Large intestine (tissue), 3 donors: ENCODE measurements at regions not wholly inside any gene's neighbourhood (a gene's known extent, or its start where the extent isn't known, plus 50 kb on each side); places are given as distances from the start of the nearest gene placed in this dataset.
A peak's percentile ranks its signal among the peaks of the same experiment; 100 is the strongest.

ENCODE experiments used
- DNase-seq, 2 donors: peaks; one replicate each; pipeline versions ENCODE4 v3.0.0 to v3.0.0-alpha.2; 2013
- H3K27ac ChIP-seq: one replicate; pipeline ENCODE4 v1.5.1; 2013; ENCODE audit warnings: low read length
- H3K27me3 ChIP-seq: 2 replicates; pipeline ENCODE4 v1.6.1; 2013; ENCODE audit warnings: low read length; ENCODE audit not compliant: control insufficient read depth, insufficient read depth
- H3K36me3 ChIP-seq: 2 replicates; pipeline ENCODE4 v1.6.1; 2013; ENCODE audit warnings: low read length; ENCODE audit not compliant: control insufficient read depth, insufficient read depth
- H3K4me1 ChIP-seq: one replicate; pipeline ENCODE4 v1.6.1; 2013; ENCODE audit warnings: low read length; ENCODE audit not compliant: control insufficient read depth, insufficient read depth
- H3K4me3 ChIP-seq: one replicate; pipeline ENCODE4 v1.5.1; 2013; ENCODE audit warnings: low read length
- H3K9me3 ChIP-seq: one replicate; pipeline ENCODE4 v1.6.1; 2013; ENCODE audit warnings: mild to moderate bottlenecking, low read depth, low read length, moderate library complexity; ENCODE audit not compliant: control insufficient read depth
- WGBS: methylation state at CpG from one replicate; pipeline ENCODE4 v1.1.5; 2013; ENCODE audit warnings: low lambda C conversion rate; ENCODE audit not compliant: insufficient coverage; 5-methylcytosine and 5-hydroxymethylcytosine counted together

GRCh38 chr15:100703032-100703578 lies 100.7 kb downstream of the ASB7 start:
- H3K36me3 ChIP-seq, result no peaks in the 10 kb centered on the region
- no peak overlapping the region for H3K27ac ChIP-seq
- DNase-seq, result no peak
- no peak overlapping the region for H3K4me3 ChIP-seq
- no peaks in the 10 kb centered on the region for H3K27me3 ChIP-seq
- no peaks in the 10 kb centered on the region for H3K4me1 ChIP-seq
- WGBS, result no CpG with 5 or more reads among the region's 3 CpGs
- H3K9me3 ChIP-seq, result no peaks in the 10 kb centered on the region

GRCh38 chr15:100703671-100704070 lies 101.3 kb downstream of the ASB7 start:
- Histone ChIP-seq H3K36me3 (no peaks in the 10 kb centered on the region), H3K4me3 (no peak overlapping the region), H3K27ac (no peak overlapping the region), H3K27me3 (no peaks in the 10 kb centered on the region), H3K9me3 (no peaks in the 10 kb centered on the region), H3K4me1 (no peaks in the 10 kb centered on the region)
- no CpG with 5 or more reads among the region's 10 CpGs for WGBS
- DNase-seq, result no peak

- Histone ChIP-seq H3K4me3 (no peak overlapping the region), H3K4me1 (no peaks in the 10 kb centered on the region), H3K36me3 (no peaks in the 10 kb centered on the region), H3K27me3 (no peaks in the 10 kb centered on the region), H3K9me3 (no peaks in the 10 kb centered on the region), H3K27ac (no peak overlapping the region)
- WGBS, result 87% methylated on average over 3 of the region's 7 CpGs
- DNase-seq, result no peak
Measured at GRCh38 chr15:100704281-100705055, 102.1 kb downstream of the ASB7 start.

- 80% methylated on average over 1 of the region's 7 CpGs for WGBS
- no peak overlapping the region for H3K4me3 ChIP-seq
- no peak overlapping the region for H3K27ac ChIP-seq
- no peaks in the 10 kb centered on the region for H3K4me1 ChIP-seq
- H3K36me3 ChIP-seq, result no peaks in the 10 kb centered on the region
- no peak for DNase-seq
- no peaks in the 10 kb centered on the region for H3K27me3 ChIP-seq
- peaks cover under 1% of the 10 kb centered on the region for H3K9me3 ChIP-seq
Measured at GRCh38 chr15:100705065-100705464, 102.7 kb downstream of the ASB7 start.

GRCh38 chr15:100705841-100706240 lies 103.5 kb downstream of the ASB7 start:
- no peaks in the 10 kb centered on the region for H3K4me1 ChIP-seq
- DNase-seq, result no peak
- no peak overlapping the region for H3K4me3 ChIP-seq
- peaks cover 4% of the 10 kb centered on the region for H3K9me3 ChIP-seq
- no peaks in the 10 kb centered on the region for H3K36me3 ChIP-seq
- no peaks in the 10 kb centered on the region for H3K27me3 ChIP-seq
- no CpG with 5 or more reads among the region's 11 CpGs for WGBS
- no peak overlapping the region for H3K27ac ChIP-seq

GRCh38 chr15:100707229-100707628 lies 104.8 kb downstream of the ASB7 start:
- WGBS, result no CpG with 5 or more reads among the region's 4 CpGs
- Histone ChIP-seq H3K9me3 (peaks cover 4% of the 10 kb centered on the region), H3K36me3 (no peaks in the 10 kb centered on the region), H3K4me1 (peaks cover 2% of the 10 kb centered on the region), H3K27me3 (no peaks in the 10 kb centered on the region), H3K4me3 (no peak overlapping the region), H3K27ac (no peak overlapping the region)
- no peak for DNase-seq

- DNase-seq, result no peak
- Histone ChIP-seq H3K4me1 (peaks cover 13% of the 10 kb centered on the region), H3K4me3 (no peak overlapping the region), H3K27ac (no peak overlapping the region), H3K36me3 (no peaks in the 10 kb centered on the region), H3K9me3 (peaks cover 4% of the 10 kb centered on the region), H3K27me3 (no peaks in the 10 kb centered on the region)
- WGBS, result 80% methylated on average over 1 of the region's 3 CpGs
Measured at GRCh38 chr15:100708916-100709315, 106.5 kb downstream of the ASB7 start.

- Histone ChIP-seq H3K4me1 (peaks cover 15% of the 10 kb centered on the region), H3K4me3 (no peak overlapping the region), H3K9me3 (peaks cover 4% of the 10 kb centered on the region), H3K27me3 (no peaks in the 10 kb centered on the region), H3K36me3 (no peaks in the 10 kb centered on the region), H3K27ac (no peak overlapping the region)
- WGBS, result 70% methylated on average over 2 of the region's 2 CpGs
- no peak for DNase-seq
Measured at GRCh38 chr15:100710222-100710621, 107.8 kb downstream of the ASB7 start.

- Histone ChIP-seq H3K27me3 (no peaks in the 10 kb centered on the region), H3K36me3 (no peaks in the 10 kb centered on the region), H3K4me1 (peaks cover 22% of the 10 kb centered on the region), H3K9me3 (peaks cover 4% of the 10 kb centered on the region), H3K4me3 (no peak overlapping the region), H3K27ac (no peak overlapping the region)
- no CpG with 5 or more reads among the region's 16 CpGs for WGBS
- DNase-seq, result no peak
Measured at GRCh38 chr15:100710744-100711515, 108.5 kb downstream of the ASB7 start.

- DNase-seq, result no peak
- peak overlapping the region; percentile 26 for H3K27ac ChIP-seq
- peaks cover 4% of the 10 kb centered on the region for H3K9me3 ChIP-seq
- H3K4me3 ChIP-seq, result no peak overlapping the region
- H3K36me3 ChIP-seq, result no peaks in the 10 kb centered on the region
- no CpG with 5 or more reads among the region's 9 CpGs for WGBS
- H3K4me1 ChIP-seq, result peaks cover 26% of the 10 kb centered on the region
- no peaks in the 10 kb centered on the region for H3K27me3 ChIP-seq
Measured at GRCh38 chr15:100711516-100712021, 109.2 kb downstream of the ASB7 start.
